ENCODE measurements at regions not wholly inside any gene's neighbourhood (a gene's known extent, or its start where the extent isn't known, plus 50 kb on each side); places are given as distances from the start of the nearest gene placed in this dataset.
A peak's percentile ranks its signal among the peaks of the same experiment; 100 is the strongest.

DNA sequence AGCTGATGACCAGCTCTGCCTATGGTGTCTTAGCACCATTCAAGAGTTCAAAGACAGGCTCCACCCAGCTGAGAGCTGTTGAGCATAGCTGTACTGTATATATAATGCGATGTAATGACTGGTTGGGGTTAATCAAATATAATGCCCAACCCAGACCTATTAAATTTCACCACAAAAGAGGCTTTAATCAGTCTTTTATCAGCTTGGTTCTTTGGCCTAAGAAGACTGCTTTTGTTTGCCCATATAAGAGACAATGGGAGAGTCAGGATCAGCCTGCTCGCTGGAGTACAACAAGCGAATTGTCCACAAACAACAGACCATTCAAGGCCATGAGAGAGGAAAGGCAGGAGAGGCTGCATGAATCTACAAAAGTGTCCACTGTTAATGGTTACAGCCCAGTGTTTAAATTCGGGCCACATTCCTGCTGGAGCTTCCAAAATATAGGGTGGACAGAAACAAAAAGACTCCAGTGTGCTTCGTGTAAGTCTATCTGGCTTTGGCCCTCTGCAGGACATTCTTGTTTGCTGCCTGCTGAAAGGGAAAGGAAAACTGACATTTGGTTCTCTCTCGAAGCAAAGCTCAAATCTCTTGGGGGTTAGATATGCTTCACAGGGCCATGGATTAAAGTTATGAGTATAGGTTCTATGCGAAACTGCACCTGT, 109.2 kb upstream of the FOXN2 start (continued):
- TF ChIP-seq U2AF2 (IDR thresholded peaks at IDR 0.05; ENCODE audit: low read depth, low read length) = no peak
- TF ChIP-seq, protein P1, sequence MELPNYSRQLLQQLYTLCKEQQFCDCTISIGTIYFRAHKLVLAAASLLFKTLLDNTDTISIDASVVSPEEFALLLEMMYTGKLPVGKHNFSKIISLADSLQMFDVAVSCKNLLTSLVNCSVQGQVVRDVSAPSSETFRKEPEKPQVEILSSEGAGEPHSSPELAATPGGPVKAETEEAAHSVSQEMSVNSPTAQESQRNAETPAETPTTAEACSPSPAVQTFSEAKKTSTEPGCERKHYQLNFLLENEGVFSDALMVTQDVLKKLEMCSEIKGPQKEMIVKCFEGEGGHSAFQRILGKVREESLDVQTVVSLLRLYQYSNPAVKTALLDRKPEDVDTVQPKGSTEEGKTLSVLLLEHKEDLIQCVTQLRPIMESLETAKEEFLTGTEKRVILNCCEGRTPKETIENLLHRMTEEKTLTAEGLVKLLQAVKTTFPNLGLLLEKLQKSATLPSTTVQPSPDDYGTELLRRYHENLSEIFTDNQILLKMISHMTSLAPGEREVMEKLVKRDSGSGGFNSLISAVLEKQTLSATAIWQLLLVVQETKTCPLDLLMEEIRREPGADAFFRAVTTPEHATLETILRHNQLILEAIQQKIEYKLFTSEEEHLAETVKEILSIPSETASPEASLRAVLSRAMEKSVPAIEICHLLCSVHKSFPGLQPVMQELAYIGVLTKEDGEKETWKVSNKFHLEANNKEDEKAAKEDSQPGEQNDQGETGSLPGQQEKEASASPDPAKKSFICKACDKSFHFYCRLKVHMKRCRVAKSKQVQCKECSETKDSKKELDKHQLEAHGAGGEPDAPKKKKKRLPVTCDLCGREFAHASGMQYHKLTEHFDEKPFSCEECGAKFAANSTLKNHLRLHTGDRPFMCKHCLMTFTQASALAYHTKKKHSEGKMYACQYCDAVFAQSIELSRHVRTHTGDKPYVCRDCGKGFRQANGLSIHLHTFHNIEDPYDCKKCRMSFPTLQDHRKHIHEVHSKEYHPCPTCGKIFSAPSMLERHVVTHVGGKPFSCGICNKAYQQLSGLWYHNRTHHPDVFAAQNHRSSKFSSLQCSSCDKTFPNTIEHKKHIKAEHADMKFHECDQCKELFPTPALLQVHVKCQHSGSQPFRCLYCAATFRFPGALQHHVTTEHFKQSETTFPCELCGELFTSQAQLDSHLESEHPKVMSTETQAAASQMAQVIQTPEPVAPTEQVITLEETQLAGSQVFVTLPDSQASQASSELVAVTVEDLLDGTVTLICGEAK (IDR thresholded peaks at IDR 0.05) = no peak
- TF ChIP-seq, protein P1 (CRISPR knock-in tag; IDR thresholded peaks at IDR 0.05) = peak; percentile 50; the same call in 1 of the 2 replicates
- TF ChIP-seq KLF6 (CRISPR knock-in tag; IDR thresholded peaks at IDR 0.05) = no peak
- no peak; the same call in 1 of the 2 replicates for TF ChIP-seq ZNF501 (CRISPR knock-in tag; IDR thresholded peaks at IDR 0.05)
- TF ChIP-seq, protein P2, sequence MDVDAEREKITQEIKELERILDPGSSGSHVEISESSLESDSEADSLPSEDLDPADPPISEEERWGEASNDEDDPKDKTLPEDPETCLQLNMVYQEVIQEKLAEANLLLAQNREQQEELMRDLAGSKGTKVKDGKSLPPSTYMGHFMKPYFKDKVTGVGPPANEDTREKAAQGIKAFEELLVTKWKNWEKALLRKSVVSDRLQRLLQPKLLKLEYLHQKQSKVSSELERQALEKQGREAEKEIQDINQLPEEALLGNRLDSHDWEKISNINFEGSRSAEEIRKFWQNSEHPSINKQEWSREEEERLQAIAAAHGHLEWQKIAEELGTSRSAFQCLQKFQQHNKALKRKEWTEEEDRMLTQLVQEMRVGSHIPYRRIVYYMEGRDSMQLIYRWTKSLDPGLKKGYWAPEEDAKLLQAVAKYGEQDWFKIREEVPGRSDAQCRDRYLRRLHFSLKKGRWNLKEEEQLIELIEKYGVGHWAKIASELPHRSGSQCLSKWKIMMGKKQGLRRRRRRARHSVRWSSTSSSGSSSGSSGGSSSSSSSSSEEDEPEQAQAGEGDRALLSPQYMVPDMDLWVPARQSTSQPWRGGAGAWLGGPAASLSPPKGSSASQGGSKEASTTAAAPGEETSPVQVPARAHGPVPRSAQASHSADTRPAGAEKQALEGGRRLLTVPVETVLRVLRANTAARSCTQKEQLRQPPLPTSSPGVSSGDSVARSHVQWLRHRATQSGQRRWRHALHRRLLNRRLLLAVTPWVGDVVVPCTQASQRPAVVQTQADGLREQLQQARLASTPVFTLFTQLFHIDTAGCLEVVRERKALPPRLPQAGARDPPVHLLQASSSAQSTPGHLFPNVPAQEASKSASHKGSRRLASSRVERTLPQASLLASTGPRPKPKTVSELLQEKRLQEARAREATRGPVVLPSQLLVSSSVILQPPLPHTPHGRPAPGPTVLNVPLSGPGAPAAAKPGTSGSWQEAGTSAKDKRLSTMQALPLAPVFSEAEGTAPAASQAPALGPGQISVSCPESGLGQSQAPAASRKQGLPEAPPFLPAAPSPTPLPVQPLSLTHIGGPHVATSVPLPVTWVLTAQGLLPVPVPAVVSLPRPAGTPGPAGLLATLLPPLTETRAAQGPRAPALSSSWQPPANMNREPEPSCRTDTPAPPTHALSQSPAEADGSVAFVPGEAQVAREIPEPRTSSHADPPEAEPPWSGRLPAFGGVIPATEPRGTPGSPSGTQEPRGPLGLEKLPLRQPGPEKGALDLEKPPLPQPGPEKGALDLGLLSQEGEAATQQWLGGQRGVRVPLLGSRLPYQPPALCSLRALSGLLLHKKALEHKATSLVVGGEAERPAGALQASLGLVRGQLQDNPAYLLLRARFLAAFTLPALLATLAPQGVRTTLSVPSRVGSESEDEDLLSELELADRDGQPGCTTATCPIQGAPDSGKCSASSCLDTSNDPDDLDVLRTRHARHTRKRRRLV (CRISPR knock-in tag; IDR thresholded peaks at IDR 0.05) = no peak
- TF ChIP-seq, protein P3, sequence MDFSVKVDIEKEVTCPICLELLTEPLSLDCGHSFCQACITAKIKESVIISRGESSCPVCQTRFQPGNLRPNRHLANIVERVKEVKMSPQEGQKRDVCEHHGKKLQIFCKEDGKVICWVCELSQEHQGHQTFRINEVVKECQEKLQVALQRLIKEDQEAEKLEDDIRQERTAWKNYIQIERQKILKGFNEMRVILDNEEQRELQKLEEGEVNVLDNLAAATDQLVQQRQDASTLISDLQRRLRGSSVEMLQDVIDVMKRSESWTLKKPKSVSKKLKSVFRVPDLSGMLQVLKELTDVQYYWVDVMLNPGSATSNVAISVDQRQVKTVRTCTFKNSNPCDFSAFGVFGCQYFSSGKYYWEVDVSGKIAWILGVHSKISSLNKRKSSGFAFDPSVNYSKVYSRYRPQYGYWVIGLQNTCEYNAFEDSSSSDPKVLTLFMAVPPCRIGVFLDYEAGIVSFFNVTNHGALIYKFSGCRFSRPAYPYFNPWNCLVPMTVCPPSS (IDR thresholded peaks at IDR 0.05) = no peak
- no peak for TF ChIP-seq ZNF557 (CRISPR knock-in tag; IDR thresholded peaks at IDR 0.05)
- TF ChIP-seq SMARCC2 (IDR thresholded peaks at IDR 0.05) = no peak
- TF ChIP-seq TAF1 (CRISPR knock-in tag; IDR thresholded peaks at IDR 0.05) = 0 out of 2 replicates have a peak, but pooled peaks have one; percentile 19
- no peak for TF ChIP-seq ZNF3 (CRISPR knock-in tag; IDR thresholded peaks at IDR 0.05)
- TF ChIP-seq, protein P4, sequence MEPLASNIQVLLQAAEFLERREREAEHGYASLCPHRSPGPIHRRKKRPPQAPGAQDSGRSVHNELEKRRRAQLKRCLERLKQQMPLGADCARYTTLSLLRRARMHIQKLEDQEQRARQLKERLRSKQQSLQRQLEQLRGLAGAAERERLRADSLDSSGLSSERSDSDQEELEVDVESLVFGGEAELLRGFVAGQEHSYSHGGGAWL (CRISPR knock-in tag; IDR thresholded peaks at IDR 0.05) = no peak
- no peak for TF ChIP-seq TSC22D2 (CRISPR knock-in tag; IDR thresholded peaks at IDR 0.05; ENCODE audit: borderline replicate concordance)
- TF ChIP-seq NFE2L1 (CRISPR knock-in tag; IDR thresholded peaks at IDR 0.05; ENCODE audit: borderline replicate concordance) = no peak
- no peak for TF ChIP-seq TP53 (CRISPR knock-in tag; conservative IDR thresholded peaks at IDR 0.05)
